ENCODE measurements at regions not wholly inside any gene's neighbourhood (a gene's known extent, or its start where the extent isn't known, plus 50 kb on each side); places are given as distances from the start of the nearest gene placed in this dataset.

DNA sequence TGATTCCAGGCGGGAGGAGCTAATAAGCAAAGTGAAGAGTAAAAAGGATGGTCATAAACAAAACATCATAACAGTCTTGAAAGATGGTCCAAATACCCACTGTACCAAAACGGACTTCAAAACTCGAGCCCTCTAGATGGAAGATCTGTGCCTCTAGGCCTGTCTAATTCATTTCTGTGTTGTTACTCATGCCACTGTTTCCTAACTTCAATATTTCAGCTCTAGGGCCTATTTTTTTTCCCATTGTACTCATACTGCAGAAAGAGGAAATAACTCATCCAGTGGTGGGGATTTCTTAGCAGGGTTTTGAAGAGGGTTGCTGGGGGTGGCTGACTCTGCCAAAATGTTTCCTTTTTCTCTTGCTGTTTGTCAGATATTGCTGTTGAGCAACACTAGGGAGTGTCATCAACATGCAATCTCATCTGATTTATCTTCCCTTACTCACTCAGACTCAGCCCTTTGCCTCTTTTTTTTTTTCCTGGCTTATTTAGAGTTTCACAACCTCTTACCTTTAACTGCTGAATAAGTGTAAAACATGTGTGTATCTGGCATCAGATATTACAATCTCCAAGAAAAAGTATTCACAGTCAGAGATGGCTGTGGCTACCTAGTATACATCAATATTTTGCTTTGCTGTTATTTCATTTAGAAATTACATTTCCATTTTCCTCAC, 189.6 kb downstream of the DUSP6 start:
- TF ChIP-seq NR3C1 (IDR thresholded peaks at IDR 0.05) (no peak), CTCF (IDR thresholded peaks at IDR 0.05) (no peak), PHF8 (IDR thresholded peaks at IDR 0.05; ENCODE audit: borderline replicate concordance, low read depth) (no peak), TP53 (CRISPR knock-in tag; IDR thresholded peaks at IDR 0.05) (no peak), POLR2A (IDR thresholded peaks at IDR 0.05; ENCODE audit: low read length) (no peak), CHD4 (IDR thresholded peaks at IDR 0.05; ENCODE audit: borderline replicate concordance) (no peak), JUNB (IDR thresholded peaks at IDR 0.05) (peak; percentile 98), RAD21 (conservative IDR thresholded peaks at IDR 0.05 in 1 of 2, IDR thresholded peaks at IDR 0.05 in 1 of 2) (peak in 1 of 2 experiments; percentile 70; a peak in 3 of 5 replicates), FOSL2 (IDR thresholded peaks at IDR 0.05) (peak; percentile 88), FOSL2 (CRISPR knock-in tag; IDR thresholded peaks at IDR 0.05) (peak; percentile 87), HMGXB4 (CRISPR knock-in tag; IDR thresholded peaks at IDR 0.05; ENCODE audit: borderline replicate concordance) (no peak), REST (IDR thresholded peaks at IDR 0.05) (no peak), HDAC2 (IDR thresholded peaks at IDR 0.05) (no peak)
- TF ChIP-seq, protein P1, sequence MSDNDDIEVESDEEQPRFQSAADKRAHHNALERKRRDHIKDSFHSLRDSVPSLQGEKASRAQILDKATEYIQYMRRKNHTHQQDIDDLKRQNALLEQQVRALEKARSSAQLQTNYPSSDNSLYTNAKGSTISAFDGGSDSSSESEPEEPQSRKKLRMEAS (IDR thresholded peaks at IDR 0.05) = no peak; the same call in 1 of the 2 replicates
- TF ChIP-seq, protein P2, sequence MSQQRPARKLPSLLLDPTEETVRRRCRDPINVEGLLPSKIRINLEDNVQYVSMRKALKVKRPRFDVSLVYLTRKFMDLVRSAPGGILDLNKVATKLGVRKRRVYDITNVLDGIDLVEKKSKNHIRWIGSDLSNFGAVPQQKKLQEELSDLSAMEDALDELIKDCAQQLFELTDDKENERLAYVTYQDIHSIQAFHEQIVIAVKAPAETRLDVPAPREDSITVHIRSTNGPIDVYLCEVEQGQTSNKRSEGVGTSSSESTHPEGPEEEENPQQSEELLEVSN (IDR thresholded peaks at IDR 0.05; ENCODE audit: borderline replicate concordance, low read depth) = no peak
